DMS53 treated with DMSO at 0.1 percent for 48 hours (cell line): ENCODE measurements at regions not wholly inside any gene's neighbourhood (a gene's known extent, or its start where the extent isn't known, plus 50 kb on each side); places are given as distances from the start of the nearest gene placed in this dataset.
"Not testable (repeated sequence)": the region's sequence is repeated elsewhere in the genome, so short reads cannot be mapped to it uniquely, and the experiment has no call there.

Experiments used
- DNase-seq: peaks from one replicate; lab custom pipeline; 2025; ENCODE audit not compliant: unreplicated experiment; lab: John Stamatoyannopoulos, UW

DNA sequence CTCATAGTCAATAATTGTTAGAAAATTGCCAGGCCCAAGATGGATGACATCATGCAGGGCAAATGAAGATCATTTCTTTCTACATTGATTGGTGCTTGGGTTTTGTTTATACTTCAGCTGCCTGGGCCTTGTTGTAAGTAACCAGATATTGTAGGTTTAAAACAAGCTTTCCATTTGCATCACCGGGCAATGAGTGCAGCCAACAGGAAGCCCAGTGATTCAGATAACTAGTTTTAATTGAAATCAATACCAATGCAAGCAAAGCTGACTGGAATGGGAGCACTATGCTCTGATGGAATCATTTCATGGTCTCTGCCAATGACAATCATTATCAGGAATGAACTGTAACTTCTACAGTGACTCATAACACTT, 279.3 kb downstream of the DUSP6 start:
- DNase-seq = peak; percentile 94

DNA sequence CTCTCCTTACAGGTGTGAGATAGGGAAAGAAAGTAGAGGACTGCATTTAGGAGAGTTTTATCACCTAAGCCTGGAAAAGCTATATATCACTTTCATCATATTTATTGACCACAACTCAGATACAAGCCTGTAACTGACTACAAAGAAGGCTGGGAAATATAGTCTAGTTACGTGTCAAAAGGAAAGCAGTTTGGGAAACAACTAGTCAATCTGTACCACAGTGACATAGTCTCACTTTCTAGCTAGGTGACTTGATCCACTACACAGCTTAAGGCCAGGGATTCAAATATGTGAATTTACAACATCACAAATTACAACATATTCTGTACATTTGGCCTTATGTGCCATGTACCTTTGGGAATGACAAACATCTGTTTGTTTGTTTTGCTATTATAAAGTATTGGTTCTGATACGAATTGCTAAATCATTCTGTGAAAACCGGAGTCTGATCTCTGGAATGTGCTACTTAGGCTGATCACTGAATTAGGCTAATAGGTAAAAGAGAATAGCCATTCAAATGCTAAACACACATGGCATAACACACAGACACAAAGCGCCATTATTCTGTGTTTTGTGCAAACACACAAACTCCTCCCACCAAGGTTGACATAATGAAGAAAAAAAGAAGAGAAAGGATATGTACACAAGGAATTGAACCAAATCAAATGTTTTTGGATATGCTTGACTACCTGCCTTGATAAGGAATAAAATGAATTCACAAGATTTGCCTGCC, 279.8 kb downstream of the DUSP6 start:
- DNase-seq = no peak

DNA sequence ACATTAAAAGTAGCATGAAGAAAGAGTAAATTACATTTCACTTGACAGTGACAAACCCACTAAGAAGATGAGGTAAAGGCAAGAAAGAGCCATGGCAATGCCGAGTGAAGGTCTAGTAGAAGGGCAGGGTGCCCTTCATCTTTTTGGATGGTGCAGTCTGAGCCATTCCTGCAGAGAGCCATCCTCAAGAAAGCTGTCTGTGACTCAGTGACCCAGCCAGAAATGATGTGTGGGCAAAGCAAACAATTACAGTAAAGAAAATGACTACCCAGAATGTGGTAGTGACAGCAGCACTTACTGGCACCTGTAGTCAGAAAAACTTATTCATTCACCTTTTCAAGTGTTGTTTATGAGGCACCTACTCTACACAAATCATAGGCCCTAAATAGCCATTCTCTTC, 281.7 kb downstream of the DUSP6 start:
- DNase-seq = no peak

- no peak for DNase-seq
Measured at GRCh38 chr12:89069431-89069830, 282.9 kb downstream of the DUSP6 start.

DNA sequence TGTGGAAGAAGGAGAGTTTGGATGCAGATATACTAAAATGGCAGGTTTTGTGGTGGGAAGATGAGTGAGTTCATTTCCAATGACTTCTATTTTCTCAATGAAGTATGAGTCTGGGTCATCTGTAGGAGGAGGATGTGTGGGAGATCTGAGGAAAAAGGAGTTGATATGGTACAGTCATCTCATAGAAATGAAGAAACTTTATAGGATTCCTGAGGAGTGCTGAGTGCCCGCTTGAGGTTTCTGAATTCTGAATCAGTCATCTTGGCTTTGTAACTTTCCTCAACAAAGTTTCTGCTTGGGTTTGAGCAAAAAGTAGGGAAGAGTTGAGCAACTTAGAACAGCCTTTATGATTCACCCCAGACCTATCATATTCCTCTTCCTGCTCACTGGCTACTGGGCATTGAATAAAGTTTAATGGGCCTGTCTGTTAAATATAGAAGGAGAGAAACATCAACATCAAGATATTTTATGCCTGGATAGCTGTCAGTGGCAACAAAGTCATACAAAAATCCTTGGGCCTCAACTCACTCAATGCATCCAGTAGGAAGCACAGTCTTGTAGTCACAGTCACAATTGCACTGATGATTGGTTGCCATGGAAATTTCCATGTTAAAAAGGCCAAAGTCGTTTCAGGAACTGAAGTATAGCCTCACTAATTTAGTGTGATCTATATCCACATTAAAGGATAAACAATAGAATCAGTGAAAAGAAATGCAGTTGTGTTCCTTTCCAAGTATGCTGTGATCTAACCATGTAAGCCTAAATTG, 284.7 kb downstream of the DUSP6 start:
- no peak for DNase-seq

DNA sequence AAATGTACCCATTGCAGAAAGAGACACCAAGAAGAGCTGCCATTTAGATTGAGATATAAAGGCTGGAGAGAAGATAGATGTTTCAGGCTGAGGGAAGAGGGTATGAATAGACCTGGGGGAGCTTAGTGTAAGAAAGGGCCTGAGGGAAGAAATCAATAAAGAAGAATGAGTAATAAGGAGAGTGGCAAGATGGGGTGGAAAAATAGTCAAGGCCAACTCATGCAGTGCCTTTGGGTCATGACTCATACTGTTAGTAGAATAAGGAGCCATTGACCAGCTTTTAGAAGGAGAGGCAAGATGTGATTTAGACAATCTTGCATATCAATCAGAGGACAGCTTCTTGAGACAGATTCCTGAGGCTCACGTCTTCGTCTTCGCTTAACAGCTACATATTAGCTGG, 287.5 kb downstream of the DUSP6 start:
- no peak for DNase-seq

DNA sequence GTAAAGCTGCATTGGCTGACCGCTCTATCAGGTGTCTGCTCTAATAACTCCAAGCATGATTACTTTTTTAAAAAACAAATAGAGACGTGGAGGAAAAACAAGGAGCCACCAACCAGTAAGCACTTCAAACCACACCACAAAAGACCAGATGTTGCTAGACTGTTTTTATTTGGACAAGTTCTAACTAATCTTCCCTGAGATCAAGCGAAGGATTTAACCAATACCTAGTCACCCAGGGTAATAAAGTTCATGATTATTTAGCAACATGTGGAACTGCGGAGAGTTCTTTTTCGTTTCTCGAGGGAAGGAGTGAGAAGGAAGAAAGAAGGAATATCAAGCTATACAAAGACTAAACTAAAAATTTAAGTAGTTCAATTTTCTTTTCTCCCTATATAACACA, 288.1 kb downstream of the DUSP6 start:
- DNase-seq = no peak

GRCh38 chr12:89062996-89063395, 289.3 kb downstream of the DUSP6 start:
- DNase-seq = no peak

DNA sequence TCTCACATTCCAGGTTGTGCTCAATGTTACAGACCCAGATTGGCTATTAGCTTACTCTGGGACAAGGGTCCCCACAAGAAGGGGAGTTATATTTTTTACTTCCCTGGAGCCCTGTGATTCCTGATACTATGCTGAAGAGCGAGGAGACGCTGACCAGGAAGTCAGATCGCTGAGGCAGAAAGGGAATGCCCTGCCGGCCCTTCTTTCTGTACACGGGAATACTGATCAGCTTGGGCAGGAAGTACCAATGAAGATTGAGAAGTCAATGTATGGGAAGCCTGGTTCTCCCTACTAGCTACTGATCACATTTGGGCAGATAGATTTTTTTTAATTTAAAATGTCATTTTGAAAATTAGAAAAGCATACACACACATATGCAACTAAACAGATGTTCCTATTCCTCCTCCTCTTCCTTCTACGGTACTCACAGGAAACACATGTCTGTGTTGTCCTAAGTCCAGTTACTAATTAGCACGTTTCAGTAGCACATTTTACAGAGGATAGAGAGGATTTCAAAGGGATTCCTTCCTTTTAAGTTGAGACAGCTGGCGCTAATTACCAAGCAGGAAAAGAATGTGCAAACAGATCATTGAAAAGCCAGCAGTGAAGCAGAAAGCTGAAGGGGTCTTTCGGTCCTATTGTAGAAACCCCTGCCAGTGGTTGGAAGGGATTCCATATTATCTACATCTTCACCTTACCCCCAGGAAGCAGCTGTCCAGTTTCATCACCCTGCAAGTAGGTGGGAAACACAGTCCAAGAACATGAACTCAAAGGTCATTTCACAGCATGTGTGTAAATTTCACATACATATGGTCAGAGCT, 292.4 kb downstream of the DUSP6 start:
- peak; percentile 50 for DNase-seq

GRCh38 chr12:89059056-89059455, 293.2 kb downstream of the DUSP6 start:
- DNase-seq = no peak

DNA sequence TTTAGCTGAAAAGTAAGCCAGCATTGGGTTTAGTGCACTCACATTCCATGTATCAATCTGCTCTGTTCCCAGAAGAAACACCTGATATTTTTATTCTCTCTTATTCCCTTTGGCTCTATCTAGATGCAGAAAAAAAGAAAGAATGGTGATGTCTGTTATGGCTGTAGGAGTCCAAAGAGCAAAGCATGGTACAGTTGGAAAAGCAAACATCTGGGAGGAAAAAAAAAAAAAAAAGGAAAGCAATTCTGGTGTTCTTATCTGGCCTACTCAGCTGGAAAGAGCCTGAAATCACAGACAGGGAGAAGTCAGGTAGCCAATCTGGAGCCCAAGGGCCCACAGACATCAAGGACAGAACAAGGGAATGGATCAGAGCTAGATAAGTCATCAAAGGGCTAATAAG, 293.9 kb downstream of the DUSP6 start:
- no peak for DNase-seq

DNA sequence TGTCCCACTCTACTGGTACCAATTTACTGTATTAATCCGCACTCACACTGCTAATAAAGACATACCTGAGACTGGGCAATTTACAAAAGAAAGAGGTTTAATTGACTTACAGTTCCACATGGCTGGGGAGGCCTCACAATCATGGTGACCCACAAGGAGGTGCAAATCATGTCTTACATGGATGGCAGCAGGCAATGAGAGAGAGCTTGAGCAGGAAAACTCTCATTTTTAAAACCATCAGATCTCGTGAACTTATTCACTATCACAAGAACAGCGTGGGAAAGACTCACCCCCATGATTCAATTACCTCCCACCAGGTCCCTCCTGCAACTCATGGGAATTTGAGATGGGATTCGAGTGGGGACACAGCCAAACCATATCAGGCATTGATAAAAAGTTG, 298.5 kb downstream of the DUSP6 start:
- not testable (repeated sequence) for DNase-seq

GRCh38 chr12:89051065-89051677, 301.1 kb downstream of the DUSP6 start:
- peak; percentile 63 for DNase-seq

DNA sequence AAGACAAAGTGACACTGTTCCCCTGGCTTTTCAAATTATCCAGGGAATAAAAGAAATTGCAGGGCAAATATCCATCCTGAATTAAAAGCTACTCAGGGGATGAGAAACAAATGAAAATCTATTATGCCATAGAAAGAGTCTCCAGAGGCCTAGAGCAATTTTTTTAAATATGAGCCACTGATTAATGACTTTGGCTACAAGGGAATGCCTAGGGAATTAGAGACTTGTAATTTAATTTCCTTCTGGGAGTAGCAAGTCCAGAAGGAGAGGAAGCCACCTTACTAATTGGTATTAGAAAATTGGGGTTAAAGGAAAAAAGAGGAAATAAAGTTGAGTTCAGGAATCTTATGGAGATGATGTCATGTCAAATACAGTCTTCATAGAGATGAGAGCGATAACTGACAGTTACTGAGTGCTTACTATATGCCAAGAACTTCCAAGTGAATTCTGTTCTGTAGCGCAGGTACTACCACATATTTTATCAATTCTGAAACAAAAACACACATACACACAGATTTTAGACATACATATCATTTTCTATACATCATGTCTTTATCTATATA, 304.4 kb downstream of the DUSP6 start:
- DNase-seq = no peak

GRCh38 chr12:89041078-89041477, 311.2 kb downstream of the DUSP6 start:
- DNase-seq = no peak

DNA sequence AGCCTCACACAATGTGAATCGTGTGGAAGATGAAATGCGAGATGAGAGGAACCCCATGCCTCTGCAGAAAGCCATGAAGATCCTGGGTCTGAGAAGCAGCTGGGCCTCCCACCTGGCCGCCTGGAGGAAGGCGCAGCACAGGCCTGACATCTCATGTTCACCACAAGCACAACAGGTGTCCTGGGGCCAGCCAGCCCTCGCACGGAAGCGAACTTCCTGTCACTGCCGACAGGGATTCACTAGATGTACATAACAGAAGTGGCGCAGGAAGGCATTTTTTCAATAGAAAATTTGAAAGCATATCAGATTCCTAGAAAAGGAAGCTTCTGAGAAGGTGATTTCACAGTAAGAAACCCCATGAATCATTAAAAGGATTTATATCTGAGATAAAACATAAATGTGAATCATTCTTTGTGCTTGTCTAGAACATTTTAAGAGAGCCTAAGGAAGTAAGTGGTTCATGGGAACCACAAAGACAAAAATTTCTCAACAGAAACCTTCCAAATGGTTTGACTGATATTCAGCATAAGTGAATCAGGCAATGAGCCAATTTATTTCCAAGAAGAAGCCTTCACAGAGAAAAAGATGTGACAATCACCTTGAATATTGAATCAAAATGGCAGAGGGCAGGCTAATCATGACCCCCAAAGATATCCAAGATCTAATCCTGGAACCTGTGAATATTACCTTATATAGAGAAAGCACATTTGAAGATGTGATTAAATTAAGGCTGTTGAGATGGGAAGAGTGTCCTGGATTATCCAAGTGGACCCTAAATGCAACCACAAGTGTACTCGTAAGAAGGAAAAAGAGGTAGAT, 311.9 kb downstream of the DUSP6 start:
- no peak for DNase-seq

DNA sequence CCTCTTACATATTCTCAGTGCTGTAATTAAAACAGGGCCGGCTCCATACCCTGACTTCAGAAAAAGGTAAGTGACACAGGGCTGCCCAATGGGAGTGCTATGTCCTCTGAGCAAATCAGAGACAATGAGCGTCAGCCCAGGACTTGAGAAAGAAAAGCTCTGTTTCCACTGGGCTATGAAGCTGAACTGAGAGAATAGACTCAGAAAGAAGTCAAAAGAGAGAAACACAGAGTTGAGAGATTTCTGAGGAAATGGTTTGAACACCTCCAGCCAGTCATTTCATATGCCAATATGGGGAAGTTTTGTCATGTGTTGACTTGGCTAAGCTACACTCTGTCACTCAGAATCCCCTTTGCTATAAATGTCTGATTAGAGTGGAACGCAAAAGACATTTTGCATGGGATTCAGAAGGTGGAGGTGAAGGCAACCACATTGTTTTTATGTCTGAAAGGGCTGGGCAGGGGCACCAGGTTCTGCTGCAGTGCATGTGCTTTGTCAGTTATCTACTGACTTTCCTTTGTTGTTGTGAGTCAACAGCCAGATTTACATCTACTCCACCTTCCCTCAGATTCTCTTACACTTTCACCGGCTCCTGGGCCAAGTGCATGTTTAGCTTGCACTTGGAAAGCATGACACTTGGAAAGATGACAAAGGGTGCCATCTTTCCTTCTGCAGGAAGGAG, 313.3 kb downstream of the DUSP6 start:
- DNase-seq = no peak

DNA sequence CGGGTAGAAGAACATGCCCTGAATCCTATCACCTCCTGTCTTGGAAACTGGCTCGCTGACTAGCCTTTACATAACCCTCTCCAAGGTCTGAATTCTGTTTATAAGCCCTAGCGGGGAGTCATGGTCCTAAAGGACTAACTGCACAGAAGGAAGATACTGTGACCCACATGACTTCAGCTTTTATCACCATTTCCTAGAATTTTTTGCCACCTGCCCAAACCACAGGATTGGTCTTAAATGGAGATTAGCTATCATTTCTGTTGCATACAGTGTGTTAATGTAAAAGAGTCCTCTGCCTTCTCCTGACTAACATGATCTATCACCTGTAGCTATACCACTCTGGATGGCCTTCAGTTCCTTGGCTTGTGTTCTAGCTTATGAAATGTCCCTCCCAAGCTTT, 319.2 kb downstream of the DUSP6 start:
- DNase-seq = no peak

DNA sequence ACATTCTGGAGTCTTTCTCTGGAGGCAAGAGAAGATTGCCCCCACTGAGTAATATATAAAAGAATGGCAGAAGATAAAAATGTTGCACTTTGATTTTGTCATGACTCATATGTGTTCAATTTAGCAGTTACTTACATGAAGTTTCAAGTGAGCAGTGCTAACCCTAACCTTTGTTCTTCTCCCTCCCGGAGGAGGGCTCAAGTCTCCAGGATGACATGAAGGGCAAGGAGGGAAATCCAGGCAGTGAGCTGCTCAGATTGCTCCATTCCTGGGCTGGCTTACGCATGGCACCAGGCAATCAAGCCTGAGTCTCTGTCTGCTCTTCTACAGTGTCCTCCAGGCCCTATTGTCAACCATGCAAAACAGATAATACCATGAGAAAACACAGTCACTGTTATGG, 322.3 kb downstream of the DUSP6 start:
- no peak for DNase-seq

- DNase-seq = no peak
Measured at GRCh38 chr12:89024580-89024979, 327.7 kb downstream of the DUSP6 start.
